ENCODE measurements at regions not wholly inside any gene's neighbourhood (a gene's known extent, or its start where the extent isn't known, plus 50 kb on each side); places are given as distances from the start of the nearest gene placed in this dataset.

GRCh38 chr11:29959488-29959887 lies 57.3 kb downstream of the KCNA4 start:
- no peak for DNase-seq

GRCh38 chr11:29957431-29957830 lies 59.4 kb downstream of the KCNA4 start:
- no peak for DNase-seq

- DNase-seq = no peak
Measured at GRCh38 chr11:29956076-29956556, 60.7 kb downstream of the KCNA4 start.

GRCh38 chr11:29943347-29943746 lies 73.5 kb downstream of the KCNA4 start:
- no peak for DNase-seq

GRCh38 chr11:29937526-29937925 lies 79.3 kb downstream of the KCNA4 start:
- no peak for DNase-seq

GRCh38 chr11:29934115-29934638 lies 82.7 kb downstream of the KCNA4 start:
- no peak for DNase-seq

GRCh38 chr11:29916040-29916439 lies 100.8 kb downstream of the KCNA4 start:
- no peak for DNase-seq

GRCh38 chr11:29914203-29914930 lies 102.5 kb downstream of the KCNA4 start:
- DNase-seq = no peak

GRCh38 chr11:29913352-29913751 lies 103.5 kb downstream of the KCNA4 start:
- no peak for DNase-seq

- no peak for DNase-seq
Measured at GRCh38 chr11:29900382-29900781, 116.4 kb downstream of the KCNA4 start.

- no peak for DNase-seq
Measured at GRCh38 chr11:29879560-29879959, 137.3 kb downstream of the KCNA4 start.

GRCh38 chr11:29876192-29876591 lies 140.6 kb downstream of the KCNA4 start:
- DNase-seq = no peak

- DNase-seq = no peak
Measured at GRCh38 chr11:29847219-29847618, 169.6 kb downstream of the KCNA4 start.

GRCh38 chr11:29844701-29845379 lies 172.0 kb downstream of the KCNA4 start:
- no peak for DNase-seq

GRCh38 chr11:29844031-29844430 lies 172.8 kb downstream of the KCNA4 start:
- no peak for DNase-seq

GRCh38 chr11:29842061-29842460 lies 174.8 kb downstream of the KCNA4 start:
- DNase-seq = no peak

GRCh38 chr11:29826878-29827277 lies 190.0 kb downstream of the KCNA4 start:
- no peak for DNase-seq

GRCh38 chr11:29816359-29816758 lies 200.5 kb downstream of the KCNA4 start:
- no peak for DNase-seq

GRCh38 chr11:29809121-29809520 lies 207.7 kb downstream of the KCNA4 start:
- DNase-seq = no peak

GRCh38 chr11:29802522-29802921 lies 214.3 kb downstream of the KCNA4 start:
- no peak for DNase-seq

- no peak for DNase-seq
Measured at GRCh38 chr11:29801561-29801960, 215.3 kb downstream of the KCNA4 start.

- DNase-seq = no peak
Measured at GRCh38 chr11:29786092-29786491, 230.7 kb downstream of the KCNA4 start.

- DNase-seq = no peak
Measured at GRCh38 chr11:29783506-29783905, 233.3 kb downstream of the KCNA4 start.

GRCh38 chr11:29782447-29782846 lies 234.4 kb downstream of the KCNA4 start:
- DNase-seq = no peak
